GM18517 (cell line): ENCODE measurements at regions not wholly inside any gene's neighbourhood (a gene's known extent, or its start where the extent isn't known, plus 50 kb on each side); places are given as distances from the start of the nearest gene placed in this dataset.

Experiments
- ATAC-seq: cut with Tn5 transposase; IDR thresholded peaks from one replicate; pipeline ENCODE4 v1.9.1; 2021; ENCODE audit warnings: mild to moderate bottlenecking, moderate library complexity; ENCODE audit not compliant: unreplicated experiment

DNA sequence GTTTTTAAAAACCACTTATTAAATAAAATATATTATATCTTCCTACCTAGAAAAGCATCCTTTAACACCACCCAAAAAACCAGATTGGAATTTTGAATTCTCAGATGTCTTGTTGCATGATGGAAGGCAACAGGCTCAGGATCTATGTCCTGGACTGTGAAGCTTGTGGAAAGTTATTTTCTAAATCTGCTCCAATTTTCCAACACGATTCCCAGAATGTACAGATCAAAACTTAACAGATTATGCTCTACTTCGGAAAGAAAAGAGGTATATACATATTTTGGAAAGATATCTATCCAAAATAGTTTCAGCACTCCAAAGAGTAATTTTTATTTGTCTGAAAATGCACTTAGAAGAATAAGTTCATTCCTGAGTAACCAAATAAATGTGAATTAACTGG is 291.7 kb upstream of the EMCN start:
- ATAC-seq: no peak

GRCh38 chr4:100806988-100807387 is 289.2 kb upstream of the EMCN start:
- no peak for ATAC-seq

DNA sequence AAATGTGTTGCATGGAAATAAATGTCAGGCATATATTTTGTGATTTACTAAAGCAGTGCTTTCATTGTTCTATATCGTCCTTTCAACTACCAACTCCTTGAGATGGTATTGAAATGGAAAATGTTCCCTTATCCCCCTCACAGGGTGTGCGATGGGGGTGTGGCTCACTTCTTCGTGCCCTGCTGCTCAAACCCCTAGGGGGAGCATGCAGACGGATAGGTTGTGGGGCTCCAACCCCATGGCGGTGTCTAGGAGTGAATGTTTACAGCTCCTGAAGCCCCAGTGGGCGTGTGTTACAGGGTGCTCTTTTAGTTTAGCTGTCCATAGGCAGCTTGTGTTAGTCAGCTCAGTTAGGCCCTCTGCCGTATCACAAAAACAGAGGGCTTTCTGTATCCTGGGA is 287.7 kb upstream of the EMCN start:
- no peak for ATAC-seq

GRCh38 chr4:100804576-100805360 is 286.9 kb upstream of the EMCN start:
- no peak for ATAC-seq

DNA sequence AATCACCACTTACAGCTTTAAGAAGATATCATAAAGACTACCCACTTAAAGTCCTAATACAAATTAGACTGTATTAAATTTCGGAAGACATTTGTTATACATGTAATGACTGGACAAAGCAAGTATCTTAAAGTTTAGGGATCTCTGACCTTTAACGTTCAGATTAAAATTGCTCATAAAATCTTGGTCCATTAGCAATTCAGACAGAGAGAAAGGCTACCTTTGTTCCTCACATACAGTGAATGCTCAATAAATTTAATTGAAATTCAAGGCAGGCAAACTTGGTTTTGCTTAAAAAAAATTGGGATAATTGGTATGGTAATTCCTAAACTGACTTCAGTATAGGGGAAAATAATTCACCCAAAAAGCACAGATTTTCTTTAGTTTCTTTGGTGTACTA is 285.9 kb upstream of the EMCN start:
- ATAC-seq: no peak

- no peak for ATAC-seq
These were observed 282.1 kb upstream of the EMCN start for GRCh38 chr4:100799761-100800539.

GRCh38 chr4:100797791-100798190 is 280.0 kb upstream of the EMCN start:
- no peak for ATAC-seq

- no peak for ATAC-seq
These were observed 279.5 kb upstream of the EMCN start for GRCh38 chr4:100797356-100797755.

DNA sequence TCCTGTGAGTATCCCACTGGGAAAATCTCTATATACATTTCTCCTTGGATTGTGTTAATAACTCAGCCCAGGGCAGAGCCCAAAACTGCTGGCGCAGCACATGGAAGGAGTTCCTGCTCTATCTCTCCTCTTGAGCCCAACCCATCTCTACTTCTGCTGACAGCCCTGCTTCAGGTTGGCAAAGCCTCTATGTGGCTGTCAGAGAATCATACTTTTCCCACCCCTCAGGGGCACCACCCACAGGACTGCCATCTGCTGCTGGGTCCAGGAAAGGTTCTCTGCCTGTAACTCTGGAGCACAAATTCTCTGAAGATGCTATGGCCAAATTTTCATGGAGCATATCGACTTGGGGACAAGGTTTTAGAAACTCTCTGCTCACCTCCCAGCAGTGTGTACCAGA is 278.5 kb upstream of the EMCN start:
- no peak for ATAC-seq

- ATAC-seq: no peak
These were observed 277.8 kb upstream of the EMCN start for GRCh38 chr4:100795581-100795980.

- ATAC-seq: no peak
These were observed 273.2 kb upstream of the EMCN start for GRCh38 chr4:100790836-100791615.

DNA sequence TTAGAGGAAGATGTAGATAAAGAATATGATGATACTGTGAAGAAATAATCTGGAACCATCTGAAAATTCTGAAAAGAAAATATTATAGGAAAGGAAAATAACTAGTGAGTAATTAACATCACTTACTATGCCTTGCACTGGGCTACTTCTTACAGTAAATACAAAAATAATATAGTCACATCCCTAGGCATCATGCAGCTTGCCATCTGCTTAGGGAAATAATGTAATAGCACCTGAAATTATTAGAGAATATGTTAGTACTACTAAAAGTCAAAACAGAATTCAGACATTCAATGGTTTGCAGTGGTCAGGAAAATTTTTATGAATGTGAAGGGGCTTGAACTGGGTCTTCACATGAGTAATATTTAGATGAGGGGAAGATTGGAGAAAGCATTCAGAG is 272.2 kb upstream of the EMCN start:
- ATAC-seq: no peak

DNA sequence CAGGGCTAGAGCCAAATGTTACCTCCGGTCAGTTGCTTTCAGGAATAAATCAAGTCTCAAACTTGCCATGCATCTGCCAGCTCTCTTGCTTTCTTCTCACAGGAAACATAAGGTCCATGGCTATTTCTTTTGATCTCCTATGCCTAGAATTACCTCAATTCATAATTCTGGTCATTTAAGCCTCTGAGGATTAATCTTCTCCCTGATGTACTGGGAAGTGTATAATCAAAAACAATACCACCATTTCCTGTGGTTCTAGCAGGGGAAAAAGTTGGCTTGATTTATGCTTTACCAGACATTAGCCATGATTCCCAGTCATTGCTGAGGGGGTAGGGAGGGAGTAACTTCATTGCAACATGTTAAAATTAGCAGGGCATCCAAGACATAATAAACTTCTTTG is 268.7 kb upstream of the EMCN start:
- ATAC-seq: no peak

GRCh38 chr4:100782356-100782755 is 264.5 kb upstream of the EMCN start:
- ATAC-seq: no peak

- ATAC-seq: no peak
These were observed 263.6 kb upstream of the EMCN start for GRCh38 chr4:100781435-100781834.

DNA sequence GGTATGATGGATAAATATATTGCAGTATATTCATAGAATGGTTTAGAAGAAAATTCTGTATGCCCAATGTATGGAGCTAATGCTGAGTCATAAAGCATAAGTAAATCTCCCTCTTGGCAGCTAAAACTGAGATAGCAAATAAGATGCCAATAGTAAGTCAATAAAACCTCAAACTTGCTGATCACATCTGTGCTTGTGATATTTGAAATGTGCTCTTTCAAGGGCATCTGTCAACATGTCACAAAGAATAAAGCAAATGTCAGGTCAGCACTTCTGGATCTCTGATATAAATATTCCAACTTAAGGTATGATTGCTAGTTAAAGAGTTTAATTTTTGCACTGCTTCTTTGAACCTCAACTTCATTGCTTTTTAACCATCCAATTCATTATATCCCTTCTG is 262.3 kb upstream of the EMCN start:
- no peak for ATAC-seq

- no peak for ATAC-seq
These were observed 260.6 kb upstream of the EMCN start for GRCh38 chr4:100778431-100778830.

- no peak for ATAC-seq
These were observed 244.9 kb upstream of the EMCN start for GRCh38 chr4:100762738-100763137.

- ATAC-seq: no peak
These were observed 236.9 kb upstream of the EMCN start for GRCh38 chr4:100754751-100755150.

DNA sequence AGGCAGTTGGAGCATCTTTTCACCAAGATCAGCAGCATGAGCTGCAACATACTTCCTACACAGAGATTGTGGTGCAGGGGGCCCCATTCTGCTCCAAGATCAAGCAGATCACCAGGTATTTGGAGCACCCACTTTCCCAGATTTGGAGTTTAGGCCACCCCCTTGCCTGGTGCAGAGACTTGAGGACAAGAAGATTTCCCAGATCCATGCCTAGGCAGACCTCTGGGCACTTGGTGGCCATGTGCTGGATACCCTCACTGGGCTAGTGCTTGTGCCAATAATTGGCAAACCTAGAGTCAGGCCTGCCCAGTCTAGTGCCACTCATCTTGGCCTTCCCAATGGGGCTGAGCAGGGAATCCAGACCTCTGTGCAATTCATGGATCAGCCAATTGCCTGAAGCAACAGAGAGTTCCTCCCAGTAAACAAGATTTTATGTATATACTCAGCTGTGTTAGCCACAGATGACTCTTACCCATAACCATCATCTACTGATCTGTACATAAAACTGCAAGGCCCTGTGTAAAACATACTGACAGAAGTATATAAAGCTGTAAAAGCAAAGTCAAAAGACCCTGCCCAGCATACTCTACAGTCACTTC is 228.4 kb upstream of the EMCN start:
- ATAC-seq: no peak

GRCh38 chr4:100742045-100742444 is 224.2 kb upstream of the EMCN start:
- no peak for ATAC-seq
